Effector memory CD8-positive, alpha-beta T cell (primary cell): ENCODE measurements at regions not wholly inside any gene's neighbourhood (a gene's known extent, or its start where the extent isn't known, plus 50 kb on each side); places are given as distances from the start of the nearest gene placed in this dataset.

Experiments used
- ATAC-seq: fragments of 150-1000 bp; cut with Tn5 transposase; replicated peaks from 2 replicates; pipeline ENCODE4 v1.10.0; 2021; ENCODE audit warnings: mild to moderate bottlenecking, moderate library complexity
- DNase-seq, 3 experiments: peaks; one replicate each; pipeline ENCODE4 v3.0.0; 2021
- H3K27ac Mint-ChIP-seq, 2 donors: one replicate each; pipeline ENCODE4 v1.8.0; 2022; ENCODE audit warnings: mild to moderate bottlenecking in 2 of 2, mixed read lengths in 2 of 2, moderate library complexity in 2 of 2
- H3K27me3 Mint-ChIP-seq, 2 donors: one replicate each; pipeline ENCODE4 v1.8.0; 2022; ENCODE audit warnings: mixed read lengths in 2 of 2
- H3K36me3 Mint-ChIP-seq: one replicate; pipeline ENCODE4 v1.8.0; 2022; ENCODE audit warnings: mild to moderate bottlenecking, moderate library complexity, mixed read lengths; ENCODE audit not compliant: insufficient read depth
- H3K4me1 Mint-ChIP-seq, 2 donors: one replicate each; pipeline ENCODE4 v1.8.0; 2022; ENCODE audit warnings: low read depth in 2 of 2, mixed read lengths in 2 of 2
- H3K4me3 Mint-ChIP-seq, 2 donors: one replicate each; pipeline ENCODE4 v1.8.0; 2022; ENCODE audit warnings: mild to moderate bottlenecking in 2 of 2, mixed read lengths in 2 of 2, moderate library complexity in 2 of 2
- H3K9me3 Mint-ChIP-seq, 2 donors: one replicate each; pipeline ENCODE4 v1.8.0; 2022; ENCODE audit warnings: mixed read lengths in 2 of 2

DNA sequence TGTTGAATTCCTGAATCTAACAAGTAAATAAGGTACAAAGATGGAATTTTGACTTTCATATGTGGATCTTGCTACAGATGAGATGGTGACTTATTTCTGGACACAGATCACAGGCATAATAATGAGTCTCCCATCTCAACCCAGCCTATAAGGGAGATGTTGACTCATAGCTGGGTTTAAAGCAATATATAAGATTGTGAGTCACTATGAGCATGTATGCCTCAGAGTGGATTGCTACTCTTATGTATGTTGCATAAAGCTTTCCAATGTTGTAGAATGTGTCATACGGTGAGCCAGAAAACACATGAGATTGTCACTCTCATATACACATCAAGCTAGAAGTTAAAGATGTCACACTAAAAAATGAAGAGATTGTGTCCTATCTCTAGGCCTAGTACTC lies 884.3 kb upstream of the TSPY4 start:
- no peak for DNase-seq
- H3K27me3 Mint-ChIP-seq: no peaks in the 10 kb centered on the region
- no peaks in the 10 kb centered on the region for H3K4me1 Mint-ChIP-seq
- H3K4me3 Mint-ChIP-seq: no peak overlapping the region
- no peak overlapping the region for H3K27ac Mint-ChIP-seq
- peaks cover 0 to 2% of the 10 kb centered on the region in 2 donors for H3K9me3 Mint-ChIP-seq
- ATAC-seq: no peak
- no peaks in the 10 kb centered on the region for H3K36me3 Mint-ChIP-seq

DNA sequence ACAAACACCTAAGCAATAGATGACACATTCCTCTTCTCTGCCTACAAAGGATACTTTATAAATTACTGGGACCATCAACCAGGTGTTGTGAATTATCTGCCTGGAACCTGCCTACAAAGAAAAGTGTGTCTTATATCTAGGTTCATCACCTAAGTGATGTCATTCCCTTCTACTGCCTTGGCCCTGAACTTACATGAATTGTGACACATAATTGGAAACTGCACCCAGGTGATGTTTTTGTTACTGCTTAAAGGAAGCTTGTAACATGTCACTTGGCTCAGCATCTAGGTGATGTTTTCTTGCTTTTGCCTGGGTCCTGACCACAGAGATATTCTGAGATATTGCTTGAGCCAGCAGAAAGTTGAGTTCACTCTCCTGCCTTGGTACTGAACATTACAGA lies 870.5 kb upstream of the TSPY4 start:
- no peaks in the 10 kb centered on the region for H3K27me3 Mint-ChIP-seq
- no peak for DNase-seq
- H3K4me3 Mint-ChIP-seq: no peak overlapping the region
- H3K36me3 Mint-ChIP-seq: no peaks in the 10 kb centered on the region
- ATAC-seq: no peak
- peaks cover 0 to 2% of the 10 kb centered on the region in 2 donors for H3K9me3 Mint-ChIP-seq
- H3K27ac Mint-ChIP-seq: no peak overlapping the region
- no peaks in the 10 kb centered on the region for H3K4me1 Mint-ChIP-seq

DNA sequence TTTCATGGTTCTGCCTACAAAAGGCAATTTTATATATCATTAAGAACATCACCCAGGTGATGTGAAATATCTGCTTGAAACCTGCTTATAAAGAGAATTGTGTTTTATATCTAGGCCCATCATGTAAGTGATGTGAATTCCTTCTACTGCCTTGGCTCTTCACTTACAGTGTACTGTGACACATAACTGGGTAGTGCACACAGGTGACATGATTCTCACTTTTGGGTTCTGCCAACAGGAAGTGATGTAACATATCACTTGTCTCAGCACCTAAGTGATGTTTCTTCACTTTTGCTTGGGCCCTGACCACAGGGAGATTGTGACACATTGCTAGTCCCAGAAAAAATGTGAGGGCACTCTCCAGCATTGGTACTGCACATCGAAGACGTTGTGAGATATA lies 867.0 kb upstream of the TSPY4 start:
- Mint-ChIP-seq H3K4me1 (no peaks in the 10 kb centered on the region), H3K27me3 (no peaks in the 10 kb centered on the region), H3K36me3 (no peaks in the 10 kb centered on the region), H3K9me3 (no peaks in the 10 kb centered on the region), H3K4me3 (no peak overlapping the region), H3K27ac (no peak overlapping the region)
- ATAC-seq (no peak), DNase-seq (no peak)

DNA sequence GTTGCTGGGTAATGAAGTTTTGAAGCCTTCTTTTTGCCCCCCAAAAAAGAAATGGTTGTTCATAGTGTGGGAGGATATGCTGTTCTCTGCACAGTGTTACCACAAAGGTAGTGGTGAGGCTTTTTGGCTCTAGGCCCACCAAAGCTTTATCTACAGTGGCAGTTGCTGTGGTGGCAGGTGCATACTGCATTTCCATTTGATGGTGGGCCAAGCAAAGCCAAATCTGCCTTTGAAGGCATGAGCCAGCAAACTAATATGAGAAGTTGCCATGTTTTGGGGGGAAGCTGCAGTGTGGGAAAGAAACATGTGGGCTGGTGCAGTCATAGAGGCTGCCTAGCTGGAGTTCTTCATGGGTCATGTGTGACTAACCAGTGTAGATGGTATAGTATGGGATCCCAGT lies 858.1 kb upstream of the TSPY4 start:
- H3K27me3 Mint-ChIP-seq: no peaks in the 10 kb centered on the region
- no peaks in the 10 kb centered on the region for H3K4me1 Mint-ChIP-seq
- DNase-seq: no peak
- no peak overlapping the region for H3K4me3 Mint-ChIP-seq
- no peak overlapping the region for H3K27ac Mint-ChIP-seq
- no peaks in the 10 kb centered on the region for H3K9me3 Mint-ChIP-seq
- no peaks in the 10 kb centered on the region for H3K36me3 Mint-ChIP-seq
- ATAC-seq: no peak

DNA sequence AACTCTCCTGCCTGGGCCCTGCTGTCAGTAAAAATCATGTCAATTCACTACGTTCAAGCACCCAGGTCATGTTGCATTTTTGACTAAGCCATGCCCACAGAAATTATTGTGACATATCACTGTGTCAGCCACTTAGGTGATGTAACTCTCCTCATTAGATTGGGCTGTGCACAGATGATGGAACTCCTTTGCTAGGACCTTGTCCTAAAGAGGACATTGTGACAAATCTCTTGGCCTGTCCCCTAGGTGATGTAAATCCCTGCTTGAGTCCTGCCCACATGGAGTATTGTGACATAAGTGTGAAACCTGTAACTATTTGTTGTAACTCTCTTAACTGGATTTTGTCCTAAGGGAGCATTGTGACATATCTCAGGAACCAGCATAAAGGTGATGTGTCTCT lies 848.3 kb upstream of the TSPY4 start:
- Mint-ChIP-seq H3K36me3 (no peaks in the 10 kb centered on the region), H3K27me3 (no peaks in the 10 kb centered on the region), H3K4me3 (no peak overlapping the region), H3K27ac (no peak overlapping the region), H3K4me1 (no peaks in the 10 kb centered on the region), H3K9me3 (no peaks in the 10 kb centered on the region)
- DNase-seq: no peak
- ATAC-seq: no peak

DNA sequence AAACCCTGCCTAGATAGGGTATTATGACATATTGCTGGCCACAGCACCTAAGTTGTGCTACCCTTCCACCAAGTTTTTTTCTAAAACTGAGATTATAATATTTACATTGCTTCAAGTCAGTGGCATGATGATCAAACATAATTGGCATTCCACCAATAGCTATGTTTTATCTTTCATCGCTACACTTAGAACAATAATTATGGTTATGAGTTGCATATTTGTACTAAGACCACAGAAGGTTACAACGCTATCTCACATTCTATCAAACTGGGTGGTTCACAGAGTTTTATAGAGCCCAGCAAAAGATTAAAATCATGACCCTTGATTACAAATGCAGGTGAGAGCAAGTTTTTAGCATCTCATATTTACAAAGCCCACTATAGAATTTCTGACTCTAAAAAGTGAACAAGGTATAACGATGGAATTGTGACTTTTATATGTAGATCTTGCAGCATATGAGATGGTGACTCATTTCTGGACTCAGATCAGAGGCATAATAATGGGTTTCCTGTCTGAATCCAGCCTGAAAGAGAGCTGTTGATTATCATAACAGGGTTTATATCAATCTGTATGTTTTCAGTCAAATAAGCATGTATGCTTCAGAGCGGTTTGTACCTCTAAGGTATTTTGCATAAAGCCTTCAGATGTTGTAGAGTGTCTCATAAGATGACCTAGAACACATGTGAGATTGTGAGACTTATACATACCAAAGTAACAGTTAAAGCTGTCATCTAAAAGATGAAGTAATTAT lies 847.2 kb upstream of the TSPY4 start:
- Mint-ChIP-seq H3K4me1 (no peaks in the 10 kb centered on the region), H3K9me3 (no peaks in the 10 kb centered on the region), H3K27ac (no peak overlapping the region), H3K36me3 (no peaks in the 10 kb centered on the region), H3K4me3 (no peak overlapping the region), H3K27me3 (no peaks in the 10 kb centered on the region)
- DNase-seq: no peak
- no peak for ATAC-seq

DNA sequence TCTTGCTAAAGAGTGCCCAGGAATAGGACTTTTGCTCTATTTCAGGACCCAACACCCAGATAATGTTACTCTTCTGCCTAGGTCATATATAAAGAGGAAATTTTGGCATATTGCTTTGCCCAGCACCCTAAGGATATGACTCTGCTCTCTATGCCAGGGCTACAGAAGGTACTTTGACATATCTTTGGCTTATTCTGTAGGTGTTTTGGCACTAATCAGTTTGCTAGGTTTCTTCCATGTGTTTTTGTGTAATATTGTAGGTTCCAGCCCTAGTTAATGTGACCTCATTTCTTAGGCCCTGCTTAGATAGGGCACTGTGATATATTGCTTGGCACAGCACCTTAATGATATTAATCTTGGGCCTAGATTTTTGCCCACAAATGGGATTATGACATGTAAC lies 842.9 kb upstream of the TSPY4 start:
- H3K9me3 Mint-ChIP-seq: peaks cover 0 to 2% of the 10 kb centered on the region in 2 donors
- no peak overlapping the region for H3K27ac Mint-ChIP-seq
- DNase-seq (no peak), ATAC-seq (no peak)
- no peaks in the 10 kb centered on the region for H3K4me1 Mint-ChIP-seq
- no peak overlapping the region for H3K4me3 Mint-ChIP-seq
- no peaks in the 10 kb centered on the region for H3K27me3 Mint-ChIP-seq
- H3K36me3 Mint-ChIP-seq: no peaks in the 10 kb centered on the region

DNA sequence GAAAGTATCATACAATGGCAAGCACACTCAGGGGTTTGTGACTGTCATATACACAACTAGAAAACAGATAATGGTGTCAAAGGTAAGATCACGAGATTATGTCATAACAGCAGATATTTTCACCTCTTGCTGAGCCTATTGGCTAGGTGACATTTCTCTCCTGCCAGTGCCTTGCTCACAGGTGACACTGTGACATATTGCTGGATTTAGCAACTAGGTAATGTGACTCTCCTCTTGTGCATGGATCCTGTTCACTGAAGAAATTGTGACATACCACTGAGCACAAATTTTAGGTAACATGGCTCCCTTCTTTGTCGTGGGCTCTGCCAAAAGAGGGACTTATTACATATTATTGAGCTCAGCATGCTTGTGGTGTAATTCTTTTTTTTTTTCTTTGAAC lies 842.0 kb upstream of the TSPY4 start:
- Mint-ChIP-seq H3K27me3 (no peaks in the 10 kb centered on the region), H3K36me3 (no peaks in the 10 kb centered on the region), H3K9me3 (peaks cover 0 to 2% of the 10 kb centered on the region in 2 donors), H3K27ac (no peak overlapping the region), H3K4me3 (no peak overlapping the region), H3K4me1 (no peaks in the 10 kb centered on the region)
- DNase-seq: no peak
- no peak for ATAC-seq

DNA sequence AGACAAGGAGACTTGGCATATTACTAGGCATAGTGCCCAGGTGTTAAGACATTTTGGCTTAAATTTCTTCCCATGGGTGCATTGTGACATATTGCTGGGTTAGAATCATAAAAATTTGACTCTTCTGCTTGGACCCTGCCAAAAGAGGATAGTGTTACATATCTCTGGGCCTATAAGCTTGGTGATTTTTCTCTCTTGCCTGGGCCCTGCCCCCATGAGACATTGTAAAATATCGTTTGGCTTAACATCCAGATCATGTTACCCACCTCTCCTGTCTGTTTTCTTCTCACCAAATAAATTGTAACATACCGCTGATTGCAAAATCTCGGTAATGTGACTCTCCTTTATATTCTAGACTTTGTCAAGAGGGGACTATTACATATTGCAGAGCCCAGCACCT lies 836.4 kb upstream of the TSPY4 start:
- no peak overlapping the region for H3K27ac Mint-ChIP-seq
- peaks cover 0 to 4% of the 10 kb centered on the region in 2 donors for H3K9me3 Mint-ChIP-seq
- H3K4me1 Mint-ChIP-seq: no peaks in the 10 kb centered on the region
- peaks cover 3% of the 10 kb centered on the region for H3K36me3 Mint-ChIP-seq
- ATAC-seq (no peak), DNase-seq (no peak)
- H3K27me3 Mint-ChIP-seq: no peaks in the 10 kb centered on the region
- H3K4me3 Mint-ChIP-seq: no peak overlapping the region

DNA sequence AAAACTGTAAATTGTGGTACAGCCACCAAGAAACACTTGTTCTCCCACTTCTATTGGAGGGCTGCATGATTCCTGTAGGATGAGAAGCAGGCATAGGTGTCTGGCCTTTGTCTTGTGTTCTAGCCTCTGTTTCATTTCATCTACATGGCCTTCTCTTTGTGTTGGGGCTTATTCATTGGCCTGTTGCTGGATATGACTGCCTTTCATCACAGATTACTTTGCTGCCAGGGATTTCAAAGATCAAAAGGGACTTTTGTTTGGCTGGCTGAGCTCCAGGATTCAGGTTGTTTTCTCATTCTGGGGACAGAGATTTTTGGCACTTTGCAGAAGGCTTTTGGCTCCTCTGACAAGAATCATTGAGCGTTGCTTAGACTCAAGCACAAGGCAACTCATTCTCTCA lies 803.8 kb upstream of the TSPY4 start:
- ATAC-seq: no peak

DNA sequence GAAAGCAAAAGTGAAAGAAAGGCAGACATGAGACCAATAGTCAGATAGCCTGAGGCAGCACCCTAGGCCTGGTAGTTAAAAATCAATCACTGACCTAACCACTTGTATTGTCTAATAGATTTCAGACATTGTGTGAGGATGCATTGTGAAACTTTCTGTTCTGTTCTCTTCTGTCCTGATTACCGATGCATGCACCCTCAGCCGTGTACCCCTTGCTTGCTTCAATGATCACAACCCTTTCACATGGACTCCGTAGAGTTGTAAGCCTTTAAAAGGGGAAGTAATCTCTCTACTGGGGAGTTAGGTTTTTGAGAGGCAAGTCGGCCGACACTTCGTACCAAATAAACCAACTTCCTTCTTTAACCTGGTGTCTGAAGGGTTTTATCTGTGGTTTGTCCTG lies 801.6 kb upstream of the TSPY4 start:
- no peak for DNase-seq
- H3K9me3 Mint-ChIP-seq: no peaks in the 10 kb centered on the region
- ATAC-seq: peak; percentile 22
- H3K36me3 Mint-ChIP-seq: no peaks in the 10 kb centered on the region
- H3K4me3 Mint-ChIP-seq: no peak overlapping the region
- H3K27ac Mint-ChIP-seq: no peak overlapping the region
- no peaks in the 10 kb centered on the region for H3K4me1 Mint-ChIP-seq
- no peaks in the 10 kb centered on the region for H3K27me3 Mint-ChIP-seq

More for the DNA sequence above, 803.8 kb upstream of the TSPY4 start:
- no peaks in the 10 kb centered on the region for H3K9me3 Mint-ChIP-seq
- H3K27ac Mint-ChIP-seq: no peak overlapping the region
- no peaks in the 10 kb centered on the region for H3K4me1 Mint-ChIP-seq
- no peak for DNase-seq
- H3K36me3 Mint-ChIP-seq: no peaks in the 10 kb centered on the region
- no peak overlapping the region for H3K4me3 Mint-ChIP-seq
- H3K27me3 Mint-ChIP-seq: no peaks in the 10 kb centered on the region

DNA sequence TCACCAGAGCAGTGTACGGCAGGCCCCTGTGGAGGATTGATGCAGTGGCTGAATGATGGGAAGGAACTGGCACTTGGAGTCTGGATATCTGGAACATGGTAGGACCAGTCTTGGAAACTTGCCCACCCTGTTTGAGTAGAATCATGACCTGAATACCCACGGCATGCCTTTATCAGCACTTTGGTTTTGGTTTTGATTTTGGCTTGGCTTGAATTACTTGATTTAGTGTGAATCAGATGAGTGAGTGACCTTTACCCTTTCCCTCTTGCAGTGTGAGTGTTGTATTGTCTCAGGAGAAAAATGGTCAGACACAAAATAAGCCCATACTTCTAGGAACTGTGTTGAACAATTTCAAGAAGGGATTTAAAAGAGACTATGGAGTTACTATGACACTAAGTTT lies 801.0 kb upstream of the TSPY4 start:
- Mint-ChIP-seq H3K9me3 (no peaks in the 10 kb centered on the region), H3K4me3 (no peak overlapping the region), H3K36me3 (no peaks in the 10 kb centered on the region), H3K27ac (no peak overlapping the region), H3K27me3 (no peaks in the 10 kb centered on the region), H3K4me1 (no peaks in the 10 kb centered on the region)
- DNase-seq: no peak
- ATAC-seq: no peak

DNA sequence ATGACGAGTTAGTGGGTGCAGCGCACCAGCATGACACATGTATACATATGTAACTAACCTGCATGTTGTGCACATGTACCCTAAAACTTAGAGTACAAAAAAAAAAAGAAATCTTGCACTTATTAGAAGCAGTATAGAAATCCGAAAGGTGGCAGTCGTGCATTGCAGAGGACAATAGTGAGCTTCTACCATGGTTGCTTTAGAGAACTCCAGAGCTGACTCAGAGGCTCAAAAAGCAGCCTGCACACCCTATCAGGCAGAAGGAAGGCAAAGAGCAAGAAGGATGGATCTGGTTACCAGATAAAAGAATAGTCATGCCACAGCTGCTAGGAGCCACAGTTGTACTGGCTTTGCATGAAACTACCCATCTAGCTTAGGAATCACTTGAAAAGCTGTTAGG lies 796.0 kb upstream of the TSPY4 start:
- no peak for DNase-seq
- no peak overlapping the region for H3K27ac Mint-ChIP-seq

DNA sequence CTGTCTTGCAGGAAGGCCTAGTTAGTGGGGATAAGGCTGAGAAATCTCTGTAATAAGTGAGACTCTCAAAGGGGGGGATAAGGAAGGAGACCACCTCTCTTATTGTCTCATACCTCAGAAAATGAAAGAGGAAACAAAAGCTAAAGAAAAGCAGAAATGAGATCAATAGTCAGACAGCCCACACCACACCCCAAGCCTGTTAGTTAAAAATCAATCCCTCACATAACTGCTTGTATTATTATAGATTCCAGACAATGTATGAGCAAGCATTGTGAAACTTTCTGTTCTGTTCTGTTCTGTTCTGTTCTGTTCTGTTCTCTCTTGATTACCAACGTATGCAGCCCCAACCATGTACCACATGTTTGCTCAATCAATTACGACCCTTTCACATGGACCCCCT lies 792.5 kb upstream of the TSPY4 start:
- H3K36me3 Mint-ChIP-seq: no peaks in the 10 kb centered on the region
- H3K9me3 Mint-ChIP-seq: no peaks in the 10 kb centered on the region
- H3K27me3 Mint-ChIP-seq: no peaks in the 10 kb centered on the region
- no peak overlapping the region for H3K4me3 Mint-ChIP-seq
- DNase-seq: no peak
- no peaks in the 10 kb centered on the region for H3K4me1 Mint-ChIP-seq
- ATAC-seq: no peak
- no peak overlapping the region for H3K27ac Mint-ChIP-seq

More for the DNA sequence above, 796.0 kb upstream of the TSPY4 start:
- no peak for ATAC-seq
- Mint-ChIP-seq H3K9me3 (no peaks in the 10 kb centered on the region), H3K4me1 (no peaks in the 10 kb centered on the region), H3K4me3 (no peak overlapping the region), H3K27me3 (no peaks in the 10 kb centered on the region), H3K36me3 (no peaks in the 10 kb centered on the region)

DNA sequence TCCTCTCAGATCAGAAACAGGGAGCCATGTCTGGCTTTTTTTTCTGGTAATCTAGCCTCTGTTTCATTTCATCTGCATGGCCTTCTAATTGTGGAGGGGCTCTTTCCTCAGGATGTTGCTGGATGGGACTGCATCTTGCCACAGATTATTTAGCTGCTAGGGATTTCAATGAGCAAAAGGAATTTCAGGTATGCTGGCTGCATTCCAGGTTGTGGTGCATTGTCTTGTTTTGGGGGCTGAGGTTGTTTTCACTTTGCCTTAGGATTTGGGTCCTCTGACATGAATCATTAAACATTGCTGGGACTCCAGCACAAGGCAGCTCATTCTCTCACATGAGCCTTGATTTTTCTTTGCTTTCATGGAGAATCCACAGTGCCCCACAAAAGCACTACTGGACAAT lies 789.3 kb upstream of the TSPY4 start:
- Mint-ChIP-seq H3K27ac (no peak overlapping the region), H3K4me1 (no peaks in the 10 kb centered on the region), H3K9me3 (no peaks in the 10 kb centered on the region), H3K36me3 (no peaks in the 10 kb centered on the region), H3K4me3 (no peak overlapping the region), H3K27me3 (no peaks in the 10 kb centered on the region)
- DNase-seq: no peak
- ATAC-seq: no peak
